Activated T-cell treated with anti-CD3 and anti-CD28 coated beads, Interleukin-2, amount 50 U/mL, for 24 hours (primary cell): ENCODE measurements at regions not wholly inside any gene's neighbourhood (a gene's known extent, or its start where the extent isn't known, plus 50 kb on each side); places are given as distances from the start of the nearest gene placed in this dataset.
A peak's percentile ranks its signal among the peaks of the same experiment; 100 is the strongest.

ENCODE experiments used
- DNase-seq: peaks from one replicate; pipeline ENCODE4 v3.0.0-alpha.2; 2020
- H3K27ac Mint-ChIP-seq: 2 replicates; pipeline ENCODE4 v1.8.0; 2020; ENCODE audit warnings: mild to moderate bottlenecking, mixed read lengths
- H3K27me3 Mint-ChIP-seq: 2 replicates; pipeline ENCODE4 v1.8.0; 2020; ENCODE audit warnings: mixed read lengths
- H3K36me3 Mint-ChIP-seq: 2 replicates; pipeline ENCODE4 v1.8.0; 2020; ENCODE audit warnings: low read depth, mixed read lengths
- H3K4me1 Mint-ChIP-seq: 2 replicates; pipeline ENCODE4 v1.8.0; 2020; ENCODE audit warnings: low read depth, mixed read lengths
- H3K4me3 Mint-ChIP-seq: 2 replicates; pipeline ENCODE4 v1.8.0; 2020; ENCODE audit warnings: mild to moderate bottlenecking, moderate library complexity, mixed read lengths
- H3K9me3 Mint-ChIP-seq: 2 replicates; pipeline ENCODE4 v1.8.0; 2020; ENCODE audit warnings: mixed read lengths

- peaks cover 48% of the 10 kb centered on the region for H3K36me3 Mint-ChIP-seq
- no peak overlapping the region for H3K27ac Mint-ChIP-seq
- no peak overlapping the region for H3K4me3 Mint-ChIP-seq
- DNase-seq, result no peak
- H3K27me3 Mint-ChIP-seq, result no peaks in the 10 kb centered on the region
- peaks cover 59% of the 10 kb centered on the region for H3K4me1 Mint-ChIP-seq
- H3K9me3 Mint-ChIP-seq, result no peaks in the 10 kb centered on the region
Observed at GRCh38 chr7:130982160-130982638, 248.2 kb upstream of the KLF14 start.

- peaks cover 60% of the 10 kb centered on the region for H3K4me1 Mint-ChIP-seq
- peaks cover 46% of the 10 kb centered on the region for H3K36me3 Mint-ChIP-seq
- H3K27me3 Mint-ChIP-seq, result no peaks in the 10 kb centered on the region
- no peak overlapping the region for H3K27ac Mint-ChIP-seq
- no peak overlapping the region for H3K4me3 Mint-ChIP-seq
- no peak for DNase-seq
- H3K9me3 Mint-ChIP-seq, result no peaks in the 10 kb centered on the region
Observed at GRCh38 chr7:130982651-130983050, 248.6 kb upstream of the KLF14 start.

GRCh38 chr7:130985361-130985760, 251.4 kb upstream of the KLF14 start:
- H3K4me3 Mint-ChIP-seq, result no peak overlapping the region
- H3K4me1 Mint-ChIP-seq, result peaks cover 60% of the 10 kb centered on the region
- DNase-seq, result no peak
- H3K27me3 Mint-ChIP-seq, result no peaks in the 10 kb centered on the region
- peak overlapping the region; percentile 87 for H3K27ac Mint-ChIP-seq
- no peaks in the 10 kb centered on the region for H3K9me3 Mint-ChIP-seq
- H3K36me3 Mint-ChIP-seq, result peaks cover 42% of the 10 kb centered on the region

- Mint-ChIP-seq H3K27ac (peak overlapping the region; percentile 87), H3K36me3 (peaks cover 48% of the 10 kb centered on the region), H3K4me1 (peaks cover 69% of the 10 kb centered on the region), H3K4me3 (no peak overlapping the region), H3K27me3 (no peaks in the 10 kb centered on the region), H3K9me3 (no peaks in the 10 kb centered on the region)
- DNase-seq, result no peak
Observed at GRCh38 chr7:130986261-130986690, 252.3 kb upstream of the KLF14 start.

GRCh38 chr7:130987092-130987491, 253.1 kb upstream of the KLF14 start:
- no peak for DNase-seq
- no peaks in the 10 kb centered on the region for H3K9me3 Mint-ChIP-seq
- peak overlapping the region; percentile 87 for H3K27ac Mint-ChIP-seq
- no peak overlapping the region for H3K4me3 Mint-ChIP-seq
- H3K4me1 Mint-ChIP-seq, result peaks cover 77% of the 10 kb centered on the region
- no peaks in the 10 kb centered on the region for H3K27me3 Mint-ChIP-seq
- H3K36me3 Mint-ChIP-seq, result peaks cover 56% of the 10 kb centered on the region

- H3K36me3 Mint-ChIP-seq, result peaks cover 65% of the 10 kb centered on the region
- peak overlapping the region; percentile 28 for H3K4me3 Mint-ChIP-seq
- no peaks in the 10 kb centered on the region for H3K27me3 Mint-ChIP-seq
- H3K27ac Mint-ChIP-seq, result peak overlapping the region; percentile 86
- H3K9me3 Mint-ChIP-seq, result no peaks in the 10 kb centered on the region
- peaks cover 86% of the 10 kb centered on the region for H3K4me1 Mint-ChIP-seq
- DNase-seq, result no peak
Observed at GRCh38 chr7:130988443-130988842, 254.4 kb upstream of the KLF14 start.

GRCh38 chr7:130989101-130989795, 255.2 kb upstream of the KLF14 start:
- no peaks in the 10 kb centered on the region for H3K27me3 Mint-ChIP-seq
- no peaks in the 10 kb centered on the region for H3K9me3 Mint-ChIP-seq
- H3K4me3 Mint-ChIP-seq, result peak overlapping the region; percentile 21
- H3K27ac Mint-ChIP-seq, result peak overlapping the region; percentile 86
- peaks cover 67% of the 10 kb centered on the region for H3K36me3 Mint-ChIP-seq
- no peak for DNase-seq
- peaks cover 90% of the 10 kb centered on the region for H3K4me1 Mint-ChIP-seq

- Mint-ChIP-seq H3K4me3 (no peak overlapping the region), H3K36me3 (peaks cover 61% of the 10 kb centered on the region)
Observed at GRCh38 chr7:130990178-130990832, 256.3 kb upstream of the KLF14 start.

GRCh38 chr7:130993671-130994365, 259.8 kb upstream of the KLF14 start:
- H3K4me3 Mint-ChIP-seq, result peak overlapping the region; percentile 57
- H3K9me3 Mint-ChIP-seq, result no peaks in the 10 kb centered on the region
- peaks cover 51% of the 10 kb centered on the region for H3K36me3 Mint-ChIP-seq
- no peaks in the 10 kb centered on the region for H3K27me3 Mint-ChIP-seq
- H3K27ac Mint-ChIP-seq, result peak overlapping the region; percentile 97
- no peak for DNase-seq
- H3K4me1 Mint-ChIP-seq, result peaks cover 88% of the 10 kb centered on the region

More at GRCh38 chr7:130990178-130990832, 256.3 kb upstream of the KLF14 start:
- DNase-seq, result no peak
- Mint-ChIP-seq H3K27me3 (no peaks in the 10 kb centered on the region), H3K9me3 (no peaks in the 10 kb centered on the region), H3K4me1 (peaks cover 90% of the 10 kb centered on the region), H3K27ac (peak overlapping the region; percentile 79)

GRCh38 chr7:130994378-130995115, 260.5 kb upstream of the KLF14 start:
- no peak for DNase-seq
- peak overlapping the region; percentile 97 for H3K27ac Mint-ChIP-seq
- peaks cover 53% of the 10 kb centered on the region for H3K36me3 Mint-ChIP-seq
- H3K27me3 Mint-ChIP-seq, result no peaks in the 10 kb centered on the region
- H3K4me3 Mint-ChIP-seq, result peak overlapping the region; percentile 57
- H3K9me3 Mint-ChIP-seq, result no peaks in the 10 kb centered on the region
- peaks cover 88% of the 10 kb centered on the region for H3K4me1 Mint-ChIP-seq

GRCh38 chr7:130995252-130996081, 261.5 kb upstream of the KLF14 start:
- H3K27ac Mint-ChIP-seq, result peak overlapping the region; percentile 97
- peaks cover 91% of the 10 kb centered on the region for H3K4me1 Mint-ChIP-seq
- no peaks in the 10 kb centered on the region for H3K27me3 Mint-ChIP-seq
- peak overlapping the region; percentile 57 for H3K4me3 Mint-ChIP-seq
- DNase-seq, result no peak
- no peaks in the 10 kb centered on the region for H3K9me3 Mint-ChIP-seq
- peaks cover 59% of the 10 kb centered on the region for H3K36me3 Mint-ChIP-seq

- no peak for DNase-seq
- Mint-ChIP-seq H3K27me3 (no peaks in the 10 kb centered on the region), H3K4me3 (peak overlapping the region; percentile 65), H3K9me3 (no peaks in the 10 kb centered on the region), H3K4me1 (peaks cover 90% of the 10 kb centered on the region), H3K36me3 (peaks cover 61% of the 10 kb centered on the region), H3K27ac (peak overlapping the region; percentile 97)
Observed at GRCh38 chr7:130996205-130996832, 262.3 kb upstream of the KLF14 start.

- H3K27me3 Mint-ChIP-seq, result no peaks in the 10 kb centered on the region
- peak overlapping the region; percentile 97 for H3K27ac Mint-ChIP-seq
- peak overlapping the region; percentile 65 for H3K4me3 Mint-ChIP-seq
- DNase-seq, result peak; percentile 68
- peaks cover 60% of the 10 kb centered on the region for H3K36me3 Mint-ChIP-seq
- H3K4me1 Mint-ChIP-seq, result peaks cover 88% of the 10 kb centered on the region
- no peaks in the 10 kb centered on the region for H3K9me3 Mint-ChIP-seq
Observed at GRCh38 chr7:130996833-130997231, 262.8 kb upstream of the KLF14 start.
